ENCODE measurements at regions not wholly inside any gene's neighbourhood (a gene's known extent, or its start where the extent isn't known, plus 50 kb on each side); places are given as distances from the start of the nearest gene placed in this dataset.
A peak's percentile ranks its signal among the peaks of the same experiment; 100 is the strongest.

GRCh38 chr9:106557996-106558667 is 304.8 kb upstream of the ZNF462 start:
- no peak for DNase-seq

GRCh38 chr9:106560540-106560939 is 302.4 kb upstream of the ZNF462 start:
- DNase-seq = no peak

- DNase-seq = no peak
These were observed 287.1 kb upstream of the ZNF462 start for GRCh38 chr9:106575823-106576222.

GRCh38 chr9:106576232-106576760 is 286.7 kb upstream of the ZNF462 start:
- DNase-seq = no peak

- DNase-seq = no peak
These were observed 285.8 kb upstream of the ZNF462 start for GRCh38 chr9:106577121-106577520.

- no peak for DNase-seq
These were observed 282.4 kb upstream of the ZNF462 start for GRCh38 chr9:106580546-106580945.

GRCh38 chr9:106581973-106582372 is 281.0 kb upstream of the ZNF462 start:
- DNase-seq = no peak

- no peak for DNase-seq
These were observed 279.2 kb upstream of the ZNF462 start for GRCh38 chr9:106583751-106584150.

- DNase-seq = no peak
These were observed 275.9 kb upstream of the ZNF462 start for GRCh38 chr9:106587042-106587441.

GRCh38 chr9:106588626-106589025 is 274.3 kb upstream of the ZNF462 start:
- no peak for DNase-seq

GRCh38 chr9:106590759-106591505 is 272.0 kb upstream of the ZNF462 start:
- DNase-seq = no peak

GRCh38 chr9:106593201-106593600 is 269.8 kb upstream of the ZNF462 start:
- DNase-seq = no peak

GRCh38 chr9:106596984-106597383 is 266.0 kb upstream of the ZNF462 start:
- no peak for DNase-seq

GRCh38 chr9:106600955-106601560 is 261.9 kb upstream of the ZNF462 start:
- no peak for DNase-seq

- no peak for DNase-seq
These were observed 260.6 kb upstream of the ZNF462 start for GRCh38 chr9:106602344-106602743.

- DNase-seq = peak; percentile 40
These were observed 249.7 kb upstream of the ZNF462 start for GRCh38 chr9:106613250-106613737.

GRCh38 chr9:106615118-106615889 is 247.7 kb upstream of the ZNF462 start:
- no peak for DNase-seq

GRCh38 chr9:106616026-106616425 is 246.9 kb upstream of the ZNF462 start:
- DNase-seq = no peak

GRCh38 chr9:106616851-106617345 is 246.1 kb upstream of the ZNF462 start:
- DNase-seq = no peak

GRCh38 chr9:106619211-106619610 is 243.8 kb upstream of the ZNF462 start:
- no peak for DNase-seq

GRCh38 chr9:106620081-106620480 is 242.9 kb upstream of the ZNF462 start:
- DNase-seq = no peak

- no peak for DNase-seq
These were observed 242.1 kb upstream of the ZNF462 start for GRCh38 chr9:106620866-106621265.
